K562 (cell line): ENCODE measurements at regions not wholly inside any gene's neighbourhood (a gene's known extent, or its start where the extent isn't known, plus 50 kb on each side); places are given as distances from the start of the nearest gene placed in this dataset.

Source experiments
- ARID2 ChIP-seq: fragments of 450-650 bp; IDR thresholded peaks from 2 replicates; pipeline ENCODE4 v1.6.1; 2017; ENCODE audit warnings: antibody characterized with exemption, mild to moderate bottlenecking
- CTCF ChIP-seq, 3 experiments: IDR thresholded peaks in 2 of 3; conservative IDR thresholded peaks in 1 of 3; 2 replicates each; pipeline ENCODE4 v1.5.1; 2011 to 2012; ENCODE audit warnings: low read length in 3 of 3, mild to moderate bottlenecking in 3 of 3, control low read depth in 2 of 3, improper control_type of control experiment in 1 of 3, inconsistent platforms in 1 of 3, low read depth in 1 of 3, mixed read lengths in 1 of 3, moderate library complexity in 1 of 3; ENCODE audit not compliant: insufficient read depth in 2 of 3
- FOXO4 ChIP-seq: fragments of 450-650 bp; formaldehyde crosslinking; IDR thresholded peaks from 2 replicates; pipeline ENCODE4 v1.4.0; 2020; ENCODE audit warnings: mild to moderate bottlenecking, moderate library complexity
- GATAD2A ChIP-seq: fragments of 450-650 bp; IDR thresholded peaks from 2 replicates; pipeline ENCODE4 v1.6.1; 2017
- HNRNPH1 ChIP-seq: fragments of 200-400 bp; formaldehyde crosslinking; optimal IDR thresholded peaks from 2 replicates; pipeline ENCODE3; 2017; ENCODE audit warnings: low read depth, mild to moderate bottlenecking, low read length, moderate library complexity
- PCBP1 ChIP-seq: fragments of 200-400 bp; formaldehyde crosslinking; IDR thresholded peaks from 2 replicates; pipeline ENCODE4 v1.6.1; 2018; ENCODE audit warnings: mild to moderate bottlenecking, low read depth, low read length; ENCODE audit not compliant: poor library complexity, severe bottlenecking
- POLR2A ChIP-seq: fragments of 450-650 bp; conservative IDR thresholded peaks from 2 replicates; pipeline ENCODE4 v1.6.1; 2016
- POLR2AphosphoS5 ChIP-seq: IDR thresholded peaks from 2 replicates; pipeline ENCODE4 v1.6.1; 2011; ENCODE audit warnings: mild to moderate bottlenecking, low read depth, low read length, moderate library complexity; ENCODE audit not compliant: control insufficient read depth, insufficient read depth
- PPARD ChIP-seq: fragments of 250-450 bp; sonication (Bioruptor Pico); IDR thresholded peaks from 2 replicates; pipeline ENCODE4 v1.8.0; 2022; ENCODE audit warnings: inconsistent platforms, mild to moderate bottlenecking, moderate library complexity
- SETDB1 ChIP-seq: IDR thresholded peaks from one replicate; pipeline ENCODE4 v1.6.1; 2012; ENCODE audit warnings: low read length, control low read depth, inconsistent platforms
- ZNF324 ChIP-seq: fragments of 250-450 bp; sonication (Bioruptor Pico); IDR thresholded peaks from 2 replicates; pipeline ENCODE4 v1.4.0; 2020; ENCODE audit warnings: mild to moderate bottlenecking

DNA sequence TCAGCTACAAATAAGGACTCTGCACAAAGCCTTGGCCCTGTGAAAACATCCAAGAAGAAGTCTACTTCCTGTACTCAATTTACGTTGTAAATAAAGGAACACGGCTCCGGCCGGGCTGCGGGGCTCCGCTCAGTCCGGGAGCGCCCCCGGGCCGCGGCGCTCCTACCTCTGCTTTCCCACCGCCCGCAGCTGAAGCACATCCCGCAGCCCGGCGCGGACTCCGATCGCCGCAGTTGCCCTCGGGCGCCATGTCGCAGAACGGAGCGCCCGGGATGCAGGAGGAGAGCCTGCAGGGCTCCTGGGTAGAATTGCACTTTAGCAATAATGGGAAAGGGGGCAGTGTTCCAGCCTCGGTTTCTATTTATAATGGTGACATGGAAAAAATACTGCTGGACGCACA is 502.3 kb upstream of the FOXG1 start:
- TF ChIP-seq CTCF (IDR thresholded peaks at IDR 0.05 in 2 of 3, conservative IDR thresholded peaks at IDR 0.05 in 1 of 3; ENCODE audit: insufficient read depth in 2 of 3, low read depth in 1 of 3, low read length in 3 of 3) (no peak), GATAD2A (no peak), ZNF324 (CRISPR knock-in tag) (no peak), PCBP1 (no peak), POLR2AphosphoS5 (no peak), FOXO4 (CRISPR knock-in tag) (no peak), SETDB1 (no peak), ARID2 (no peak), POLR2A (no peak), PPARD (CRISPR knock-in tag) (no peak), HNRNPH1 (no peak)
